ENCODE measurements at regions not wholly inside any gene's neighbourhood (a gene's known extent, or its start where the extent isn't known, plus 50 kb on each side); places are given as distances from the start of the nearest gene placed in this dataset.

- TF ChIP-seq, protein P1, sequence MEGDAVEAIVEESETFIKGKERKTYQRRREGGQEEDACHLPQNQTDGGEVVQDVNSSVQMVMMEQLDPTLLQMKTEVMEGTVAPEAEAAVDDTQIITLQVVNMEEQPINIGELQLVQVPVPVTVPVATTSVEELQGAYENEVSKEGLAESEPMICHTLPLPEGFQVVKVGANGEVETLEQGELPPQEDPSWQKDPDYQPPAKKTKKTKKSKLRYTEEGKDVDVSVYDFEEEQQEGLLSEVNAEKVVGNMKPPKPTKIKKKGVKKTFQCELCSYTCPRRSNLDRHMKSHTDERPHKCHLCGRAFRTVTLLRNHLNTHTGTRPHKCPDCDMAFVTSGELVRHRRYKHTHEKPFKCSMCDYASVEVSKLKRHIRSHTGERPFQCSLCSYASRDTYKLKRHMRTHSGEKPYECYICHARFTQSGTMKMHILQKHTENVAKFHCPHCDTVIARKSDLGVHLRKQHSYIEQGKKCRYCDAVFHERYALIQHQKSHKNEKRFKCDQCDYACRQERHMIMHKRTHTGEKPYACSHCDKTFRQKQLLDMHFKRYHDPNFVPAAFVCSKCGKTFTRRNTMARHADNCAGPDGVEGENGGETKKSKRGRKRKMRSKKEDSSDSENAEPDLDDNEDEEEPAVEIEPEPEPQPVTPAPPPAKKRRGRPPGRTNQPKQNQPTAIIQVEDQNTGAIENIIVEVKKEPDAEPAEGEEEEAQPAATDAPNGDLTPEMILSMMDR (IDR thresholded peaks at IDR 0.05), result no peak
- no peak for TF ChIP-seq POLR2A (IDR thresholded peaks at IDR 0.05)
These were observed 185.8 kb upstream of the MAN1A1 start for GRCh38 chr6:119535332-119535731.

Measured in lower leg skin (tissue), 3 donors.